Ascending aorta (tissue), 2 donors: ENCODE measurements at regions not wholly inside any gene's neighbourhood (a gene's known extent, or its start where the extent isn't known, plus 50 kb on each side); places are given as distances from the start of the nearest gene placed in this dataset.

Source experiments
- DNase-seq, 2 donors: peaks; one replicate each; pipeline ENCODE4 v3.0.0-alpha.2; 2019; ENCODE audit warnings: low spot score in 2 of 2
- H3K27ac ChIP-seq, 2 donors: fragments of 200-600 bp; sonication (generic); one replicate each; pipeline ENCODE4 v1.5.1; 2016 to 2017; ENCODE audit warnings: mild to moderate bottlenecking in 1 of 2
- H3K27me3 ChIP-seq: fragments of 200-600 bp; sonication (generic); one replicate; pipeline ENCODE4 v1.5.1; 2017
- H3K36me3 ChIP-seq, 2 donors: fragments of 200-600 bp; sonication (generic); one replicate each; pipeline ENCODE4 v1.5.1; 2016
- H3K4me1 ChIP-seq, 2 donors: fragments of 200-600 bp; sonication (generic); one replicate each; pipeline ENCODE4 v1.5.1; 2016 to 2017; ENCODE audit warnings: mild to moderate bottlenecking in 1 of 2
- H3K4me3 ChIP-seq, 2 donors: fragments of 200-600 bp; sonication (generic); one replicate each; pipeline ENCODE4 v1.5.1; 2016 to 2017; ENCODE audit warnings: mild to moderate bottlenecking in 1 of 2
- H3K9me3 ChIP-seq, 2 donors: fragments of 200-600 bp; sonication (generic); one replicate each; pipeline ENCODE4 v1.5.1; 2016
- intact Hi-C: fragments of 100-400 bp; cut with DNase I; formaldehyde crosslinking; loops from one replicate; pipeline ENCODE4 v1.15.1; 2023
- TF ChIP-seq, protein P1 (sequence below), 3 experiments: fragments of 200-600 bp in 2 of 3; fragments of 450-650 bp in 1 of 3; sonication (generic) in 2 of 3; IDR thresholded peaks; one replicate each; pipeline ENCODE4 v1.5.1; 2016 to 2019; ENCODE audit warnings: antibody characterized with exemption in 3 of 3, mild to moderate bottlenecking in 1 of 3, moderate library complexity in 1 of 3

DNA sequence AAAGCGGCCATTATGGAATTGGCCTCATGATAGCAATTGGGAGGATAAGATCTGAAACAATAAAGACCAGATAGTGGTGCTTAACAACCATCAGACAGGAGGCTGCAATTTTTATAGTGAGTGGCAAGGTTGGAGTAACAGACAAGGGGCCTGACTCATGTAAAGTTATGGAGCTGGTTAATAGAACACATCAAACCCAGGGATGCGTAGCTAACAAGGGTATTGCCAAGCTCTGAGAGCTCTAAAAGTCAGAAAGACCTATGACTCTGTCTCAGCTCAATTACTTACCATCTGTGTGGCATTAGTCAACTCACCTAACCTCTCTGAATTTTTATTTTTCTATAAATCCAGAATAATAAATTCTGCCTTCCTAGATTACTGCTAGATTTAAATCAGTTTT, 1731.5 kb upstream of the FLRT2 start:
- Histone ChIP-seq H3K27ac (no peak overlapping the region), H3K9me3 (peaks cover 0 to 4% of the 10 kb centered on the region in 2 donors), H3K4me3 (no peak overlapping the region), H3K27me3 (no peaks in the 10 kb centered on the region), H3K4me1 (no peaks in the 10 kb centered on the region), H3K36me3 (no peaks in the 10 kb centered on the region)
- TF ChIP-seq, protein P1, sequence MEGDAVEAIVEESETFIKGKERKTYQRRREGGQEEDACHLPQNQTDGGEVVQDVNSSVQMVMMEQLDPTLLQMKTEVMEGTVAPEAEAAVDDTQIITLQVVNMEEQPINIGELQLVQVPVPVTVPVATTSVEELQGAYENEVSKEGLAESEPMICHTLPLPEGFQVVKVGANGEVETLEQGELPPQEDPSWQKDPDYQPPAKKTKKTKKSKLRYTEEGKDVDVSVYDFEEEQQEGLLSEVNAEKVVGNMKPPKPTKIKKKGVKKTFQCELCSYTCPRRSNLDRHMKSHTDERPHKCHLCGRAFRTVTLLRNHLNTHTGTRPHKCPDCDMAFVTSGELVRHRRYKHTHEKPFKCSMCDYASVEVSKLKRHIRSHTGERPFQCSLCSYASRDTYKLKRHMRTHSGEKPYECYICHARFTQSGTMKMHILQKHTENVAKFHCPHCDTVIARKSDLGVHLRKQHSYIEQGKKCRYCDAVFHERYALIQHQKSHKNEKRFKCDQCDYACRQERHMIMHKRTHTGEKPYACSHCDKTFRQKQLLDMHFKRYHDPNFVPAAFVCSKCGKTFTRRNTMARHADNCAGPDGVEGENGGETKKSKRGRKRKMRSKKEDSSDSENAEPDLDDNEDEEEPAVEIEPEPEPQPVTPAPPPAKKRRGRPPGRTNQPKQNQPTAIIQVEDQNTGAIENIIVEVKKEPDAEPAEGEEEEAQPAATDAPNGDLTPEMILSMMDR (IDR thresholded peaks at IDR 0.05): no peak
- DNase-seq: no peak
- intact Hi-C loops: no loop called here

DNA sequence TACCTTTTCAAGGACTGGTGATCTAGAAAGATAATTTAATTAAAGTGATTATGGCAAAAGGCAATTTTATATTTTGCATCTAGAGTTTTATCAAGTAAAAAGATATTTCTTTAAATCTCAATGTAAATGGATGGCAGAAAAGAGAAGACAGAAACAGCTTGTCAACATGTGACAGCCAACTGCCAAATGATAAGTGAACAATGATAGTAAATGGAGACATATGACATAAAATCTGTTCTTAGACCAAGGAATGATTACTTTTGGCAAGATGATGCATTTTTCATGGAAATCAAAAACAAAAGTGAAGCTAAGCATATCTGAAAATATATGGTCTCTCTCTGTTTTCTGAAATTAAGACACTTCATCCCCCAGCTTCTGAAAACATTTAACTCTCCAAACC, 1730.7 kb upstream of the FLRT2 start:
- H3K27me3 ChIP-seq: no peaks in the 10 kb centered on the region
- intact Hi-C loops: no loop called here
- no peaks in the 10 kb centered on the region for H3K36me3 ChIP-seq
- TF ChIP-seq, protein P1 (IDR thresholded peaks at IDR 0.05): no peak
- H3K4me1 ChIP-seq: no peaks in the 10 kb centered on the region
- H3K9me3 ChIP-seq: peaks cover 0 to 4% of the 10 kb centered on the region in 2 donors
- DNase-seq: no peak
- H3K4me3 ChIP-seq: no peak overlapping the region
- no peak overlapping the region for H3K27ac ChIP-seq

DNA sequence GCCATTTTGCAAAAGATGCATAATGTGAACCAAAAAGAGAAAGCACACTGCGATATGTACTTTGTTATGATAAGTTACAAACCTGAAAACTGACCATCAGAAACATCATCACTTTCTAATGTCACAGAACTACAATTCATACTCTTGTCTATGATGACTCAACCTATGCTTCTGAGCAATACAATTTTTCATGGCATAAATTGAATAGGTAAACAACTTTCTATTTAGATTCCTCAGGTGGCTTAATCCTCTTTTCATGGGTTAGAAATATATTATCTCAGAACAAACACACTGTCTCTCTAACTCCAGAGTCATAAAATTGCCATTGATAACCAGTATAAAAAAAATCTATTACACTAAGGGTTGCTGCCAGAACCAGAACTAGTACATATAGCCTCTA, 1715.0 kb upstream of the FLRT2 start:
- Histone ChIP-seq H3K27ac (no peak overlapping the region), H3K27me3 (no peaks in the 10 kb centered on the region), H3K4me1 (no peaks in the 10 kb centered on the region), H3K9me3 (no peaks in the 10 kb centered on the region), H3K4me3 (no peak overlapping the region), H3K36me3 (no peaks in the 10 kb centered on the region)
- DNase-seq: no peak
- TF ChIP-seq, protein P1 (IDR thresholded peaks at IDR 0.05): no peak
- intact Hi-C loops: no loop called here

DNA sequence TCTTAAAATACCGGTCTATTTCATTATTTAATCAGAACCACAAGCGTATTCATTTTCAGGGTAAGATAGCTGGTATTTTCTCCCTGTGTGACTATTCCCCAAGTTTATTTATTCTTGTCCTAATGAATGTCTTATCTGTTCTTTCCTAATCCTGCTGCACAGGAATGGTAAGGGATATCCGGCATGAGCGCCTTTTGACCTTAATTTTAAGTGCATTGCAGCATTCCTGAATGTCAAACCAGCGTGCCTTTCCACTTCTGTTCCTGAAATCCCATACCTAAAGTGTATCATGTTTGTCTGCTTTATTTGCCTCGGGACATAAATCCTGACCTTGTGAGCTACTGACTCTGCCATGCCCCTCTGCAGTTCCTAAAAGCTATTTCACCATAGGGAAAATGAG, 1713.2 kb upstream of the FLRT2 start:
- no peaks in the 10 kb centered on the region for H3K27me3 ChIP-seq
- no peak overlapping the region for H3K27ac ChIP-seq
- no peaks in the 10 kb centered on the region for H3K4me1 ChIP-seq
- no peaks in the 10 kb centered on the region for H3K36me3 ChIP-seq
- TF ChIP-seq, protein P1 (IDR thresholded peaks at IDR 0.05): no peak
- intact Hi-C loops: no loop called here
- no peak for DNase-seq
- no peak overlapping the region for H3K4me3 ChIP-seq
- no peaks in the 10 kb centered on the region for H3K9me3 ChIP-seq

DNA sequence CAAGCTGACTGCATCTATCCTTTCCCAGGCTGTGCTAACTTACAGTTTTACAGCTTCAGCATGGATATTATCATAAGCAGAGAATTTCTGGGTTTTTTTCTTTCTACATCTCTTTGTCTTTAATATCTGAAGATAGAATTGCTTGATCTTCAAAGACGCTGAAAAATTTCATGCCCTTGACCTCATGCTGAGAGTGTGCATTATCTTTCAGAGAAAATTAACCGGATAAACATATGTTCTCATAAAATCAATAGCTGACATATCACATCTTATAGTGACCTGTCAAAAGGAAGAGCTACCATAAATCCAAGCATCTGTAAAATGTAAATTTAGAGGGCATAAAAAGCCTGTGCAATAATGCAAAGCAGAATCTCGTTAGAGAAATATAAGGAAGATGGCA, 1704.1 kb upstream of the FLRT2 start:
- no peak overlapping the region for H3K27ac ChIP-seq
- H3K36me3 ChIP-seq: no peaks in the 10 kb centered on the region
- H3K27me3 ChIP-seq: no peaks in the 10 kb centered on the region
- H3K9me3 ChIP-seq: no peaks in the 10 kb centered on the region
- intact Hi-C loops: no loop called here
- DNase-seq: no peak
- TF ChIP-seq, protein P1 (IDR thresholded peaks at IDR 0.05): no peak
- H3K4me3 ChIP-seq: no peak overlapping the region
- no peaks in the 10 kb centered on the region for H3K4me1 ChIP-seq

DNA sequence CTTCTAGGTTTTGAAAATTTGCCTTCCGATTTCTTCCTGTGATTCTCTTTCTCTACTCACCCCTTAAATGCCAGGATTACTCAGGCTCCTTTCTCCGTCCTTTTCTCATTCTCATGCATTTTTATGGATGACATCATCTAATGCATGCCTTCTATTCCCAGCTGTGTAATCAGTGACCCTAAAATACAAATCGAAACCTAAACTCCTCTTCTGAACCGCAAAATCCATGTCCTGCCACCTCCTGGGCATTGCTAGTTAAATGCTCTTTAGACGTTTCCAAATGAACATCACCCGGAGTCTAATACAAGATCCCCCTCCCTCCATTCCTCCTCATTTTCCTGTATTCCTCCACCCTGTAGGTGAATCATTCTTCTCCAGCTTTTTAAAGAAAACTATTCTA, 1703.1 kb upstream of the FLRT2 start:
- TF ChIP-seq, protein P1 (IDR thresholded peaks at IDR 0.05): no peak
- peak overlapping the region in 1 of 2 donors; percentile 36 for H3K4me3 ChIP-seq
- intact Hi-C loops: no loop called here

More for the DNA sequence above, 1703.1 kb upstream of the FLRT2 start:
- no peaks in the 10 kb centered on the region for H3K9me3 ChIP-seq
- no peak overlapping the region for H3K27ac ChIP-seq
- no peaks in the 10 kb centered on the region for H3K4me1 ChIP-seq
- no peak for DNase-seq
- no peaks in the 10 kb centered on the region for H3K27me3 ChIP-seq
- no peaks in the 10 kb centered on the region for H3K36me3 ChIP-seq
